CD4-positive, CD25-positive, alpha-beta regulatory T cell (primary cell): ENCODE measurements at regions not wholly inside any gene's neighbourhood (a gene's known extent, or its start where the extent isn't known, plus 50 kb on each side); places are given as distances from the start of the nearest gene placed in this dataset.

ENCODE experiments used
- ATAC-seq, 2 donors: fragments of 150-1000 bp; cut with Tn5 transposase; one replicate each; pipeline ENCODE4 v1.10.0; 2021; ENCODE audit warnings: low read depth in 2 of 2, moderate number of reproducible peaks in 2 of 2, moderate library complexity in 1 of 2
- DNase-seq, 3 donors: peaks; one replicate each; pipeline versions ENCODE4 v3.0.0 to v3.0.0-alpha.2; 2012 to 2022; ENCODE audit warnings: mixed read lengths in 1 of 3
- H3K27ac ChIP-seq: one replicate; pipeline ENCODE4 v1.7.0; 2013; ENCODE audit warnings: mild to moderate bottlenecking, low read length; ENCODE audit not compliant: insufficient read depth, poor library complexity, severe bottlenecking
- H3K27me3 ChIP-seq: one replicate; pipeline ENCODE4 v1.7.0; 2013; ENCODE audit warnings: low read length; ENCODE audit not compliant: control insufficient read depth, insufficient read depth
- H3K36me3 ChIP-seq: one replicate; pipeline ENCODE4 v1.7.0; 2013; ENCODE audit warnings: mild to moderate bottlenecking, low read length, moderate library complexity; ENCODE audit not compliant: control insufficient read depth, insufficient read depth
- H3K4me1 ChIP-seq: 2 replicates; pipeline ENCODE4 v1.7.0; 2013; ENCODE audit warnings: mild to moderate bottlenecking, low read length; ENCODE audit not compliant: insufficient read depth, control insufficient read depth, poor library complexity, severe bottlenecking
- H3K4me3 ChIP-seq: one replicate; pipeline ENCODE4 v1.7.0; 2013; ENCODE audit warnings: low read depth, mild to moderate bottlenecking, low read length, moderate library complexity
- H3K9me3 ChIP-seq, 2 experiments: 1 replicate in 1 of 2; 2 replicates in 1 of 2; pipeline ENCODE4 v1.7.0; 2013; ENCODE audit warnings: low read length in 2 of 2, mild to moderate bottlenecking in 1 of 2, moderate library complexity in 1 of 2; ENCODE audit not compliant: control insufficient read depth in 2 of 2
- H3K27ac Mint-ChIP-seq, 3 donors: one replicate each; pipeline ENCODE4 v1.8.0; 2020 to 2022; ENCODE audit warnings: mild to moderate bottlenecking in 3 of 3, mixed read lengths in 3 of 3, moderate library complexity in 2 of 3
- H3K27me3 Mint-ChIP-seq: one replicate; pipeline ENCODE4 v1.8.0; 2022; ENCODE audit warnings: mild to moderate bottlenecking, mixed read lengths
- H3K36me3 Mint-ChIP-seq: one replicate; pipeline ENCODE4 v1.8.0; 2020; ENCODE audit warnings: mixed read lengths
- H3K4me1 Mint-ChIP-seq, 4 donors: one replicate each; pipeline ENCODE4 v1.8.0; 2020 to 2022; ENCODE audit warnings: mixed read lengths in 4 of 4, mild to moderate bottlenecking in 1 of 4
- H3K4me3 Mint-ChIP-seq, 4 donors: one replicate each; pipeline ENCODE4 v1.8.0; 2020 to 2022; ENCODE audit warnings: mild to moderate bottlenecking in 4 of 4, mixed read lengths in 4 of 4, moderate library complexity in 3 of 4
- H3K9me3 Mint-ChIP-seq, 7 donors: one replicate each; pipeline ENCODE4 v1.8.0; 2020 to 2022; ENCODE audit warnings: mixed read lengths in 7 of 7, mild to moderate bottlenecking in 3 of 7, moderate library complexity in 2 of 7

- Histone ChIP-seq H3K27ac (no peak overlapping the region), H3K36me3 (no peaks in the 10 kb centered on the region), H3K9me3 (no peaks in the 10 kb centered on the region), H3K27me3 (peaks cover under 1% of the 10 kb centered on the region), H3K4me3 (no peak overlapping the region), H3K4me1 (no peaks in the 10 kb centered on the region)
- Mint-ChIP-seq H3K9me3 (peaks cover 0 to 2% (median 0%) of the 10 kb centered on the region in 7 donors), H3K27me3 (peaks cover 9% of the 10 kb centered on the region), H3K36me3 (no peaks in the 10 kb centered on the region), H3K27ac (no peak overlapping the region), H3K4me1 (no peaks in the 10 kb centered on the region), H3K4me3 (no peak overlapping the region)
- DNase-seq: no peak
- ATAC-seq: no peak
Measured at GRCh38 chr18:48488388-48488850, 50.4 kb upstream of the CTIF start.

- Mint-ChIP-seq H3K27me3 (peaks cover 15% of the 10 kb centered on the region), H3K27ac (no peak overlapping the region), H3K4me3 (no peak overlapping the region), H3K36me3 (no peaks in the 10 kb centered on the region), H3K4me1 (no peaks in the 10 kb centered on the region), H3K9me3 (no peaks in the 10 kb centered on the region)
- ATAC-seq (no peak), DNase-seq (no peak)
- H3K36me3 ChIP-seq: no peaks in the 10 kb centered on the region
- no peaks in the 10 kb centered on the region for H3K9me3 ChIP-seq
- no peaks in the 10 kb centered on the region for H3K4me1 ChIP-seq
- no peak overlapping the region for H3K4me3 ChIP-seq
- no peak overlapping the region for H3K27ac ChIP-seq
- H3K27me3 ChIP-seq: no peaks in the 10 kb centered on the region
Measured at GRCh38 chr18:48486754-48487153, 52.1 kb upstream of the CTIF start.

DNA sequence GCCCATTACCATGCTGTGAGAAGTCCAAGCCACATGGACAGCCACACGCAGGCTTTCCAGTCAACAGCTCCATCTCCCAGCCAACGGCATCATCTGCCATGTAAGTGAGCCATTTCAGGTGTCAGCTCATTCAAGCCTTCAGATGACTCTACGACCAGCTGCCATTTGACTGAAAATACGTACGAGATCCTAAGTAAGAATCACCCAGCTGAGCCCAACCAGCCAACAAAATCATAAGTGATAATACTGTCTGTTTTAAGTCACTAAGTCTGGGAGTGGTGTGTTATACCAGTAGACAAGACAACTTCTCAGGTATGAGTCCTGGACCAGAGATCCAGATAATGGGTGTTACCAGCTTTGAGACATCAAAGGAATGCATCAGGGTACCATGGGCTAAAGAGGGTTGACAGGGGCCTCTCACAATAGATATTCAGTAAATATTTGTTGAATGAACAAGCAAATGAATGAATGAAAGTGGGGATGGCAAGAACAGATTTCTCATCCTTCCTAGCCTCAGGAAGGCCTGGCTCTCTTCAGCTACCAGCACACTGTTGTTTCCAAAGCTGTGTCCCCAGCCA, 52.9 kb upstream of the CTIF start:
- Histone ChIP-seq H3K27ac (no peak overlapping the region), H3K27me3 (no peaks in the 10 kb centered on the region), H3K4me3 (no peak overlapping the region), H3K9me3 (no peaks in the 10 kb centered on the region), H3K4me1 (no peaks in the 10 kb centered on the region), H3K36me3 (no peaks in the 10 kb centered on the region)
- ATAC-seq (no peak), DNase-seq (no peak)
- H3K9me3 Mint-ChIP-seq: no peaks in the 10 kb centered on the region
- H3K4me1 Mint-ChIP-seq: no peaks in the 10 kb centered on the region
- H3K27me3 Mint-ChIP-seq: peaks cover 19% of the 10 kb centered on the region
- H3K36me3 Mint-ChIP-seq: no peaks in the 10 kb centered on the region
- H3K27ac Mint-ChIP-seq: no peak overlapping the region
- no peak overlapping the region for H3K4me3 Mint-ChIP-seq

- Histone ChIP-seq H3K4me1 (no peaks in the 10 kb centered on the region), H3K27ac (no peak overlapping the region), H3K36me3 (no peaks in the 10 kb centered on the region), H3K27me3 (peaks cover 5% of the 10 kb centered on the region), H3K9me3 (no peaks in the 10 kb centered on the region), H3K4me3 (no peak overlapping the region)
- Mint-ChIP-seq H3K9me3 (peaks cover 0 to 4% (median 0%) of the 10 kb centered on the region in 7 donors), H3K4me3 (no peak overlapping the region), H3K4me1 (no peaks in the 10 kb centered on the region), H3K27me3 (peaks cover 36% of the 10 kb centered on the region), H3K36me3 (no peaks in the 10 kb centered on the region), H3K27ac (no peak overlapping the region)
- DNase-seq (no peak), ATAC-seq (no peak)
Measured at GRCh38 chr18:48481092-48481491, 57.7 kb upstream of the CTIF start.

- ATAC-seq (no peak), DNase-seq (no peak)
- Histone ChIP-seq H3K27ac (no peak overlapping the region), H3K27me3 (peaks cover 7% of the 10 kb centered on the region), H3K4me3 (no peak overlapping the region), H3K36me3 (no peaks in the 10 kb centered on the region), H3K4me1 (no peaks in the 10 kb centered on the region), H3K9me3 (no peaks in the 10 kb centered on the region)
- Mint-ChIP-seq H3K9me3 (peaks cover 0 to 4% (median 0%) of the 10 kb centered on the region in 7 donors), H3K4me1 (no peaks in the 10 kb centered on the region), H3K27me3 (peaks cover 36% of the 10 kb centered on the region), H3K4me3 (no peak overlapping the region), H3K27ac (no peak overlapping the region), H3K36me3 (no peaks in the 10 kb centered on the region)
Measured at GRCh38 chr18:48479531-48479930, 59.3 kb upstream of the CTIF start.

DNA sequence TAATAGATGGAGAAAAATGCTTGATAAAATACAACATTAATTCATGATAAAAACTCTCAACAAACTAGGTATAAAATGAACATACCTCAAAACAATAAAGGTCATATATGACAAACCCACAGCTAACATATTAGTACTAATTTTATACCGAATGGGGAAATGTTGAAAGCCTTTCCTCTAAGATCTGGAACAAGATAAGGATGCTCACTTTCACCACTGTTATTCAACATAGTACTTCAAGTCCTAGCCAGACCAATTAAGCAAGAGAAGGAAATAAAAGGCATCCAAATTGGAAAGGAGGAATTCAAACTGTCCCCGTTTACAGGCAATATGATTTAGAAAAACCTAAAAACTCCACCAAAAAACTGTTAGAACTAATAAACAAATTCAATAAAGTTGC, 61.5 kb upstream of the CTIF start:
- H3K4me1 ChIP-seq: no peaks in the 10 kb centered on the region
- no peak for DNase-seq
- H3K36me3 Mint-ChIP-seq: no peaks in the 10 kb centered on the region
- ATAC-seq: no peak
- no peak overlapping the region for H3K4me3 ChIP-seq
- H3K27me3 ChIP-seq: peaks cover 9% of the 10 kb centered on the region
- peaks cover 0 to 5% (median 2%) of the 10 kb centered on the region in 7 donors for H3K9me3 Mint-ChIP-seq
- no peaks in the 10 kb centered on the region for H3K9me3 ChIP-seq
- H3K4me1 Mint-ChIP-seq: no peaks in the 10 kb centered on the region
- H3K4me3 Mint-ChIP-seq: no peak overlapping the region
- no peak overlapping the region for H3K27ac ChIP-seq
- H3K27me3 Mint-ChIP-seq: peaks cover 30% of the 10 kb centered on the region
- H3K36me3 ChIP-seq: no peaks in the 10 kb centered on the region
- no peak overlapping the region for H3K27ac Mint-ChIP-seq

DNA sequence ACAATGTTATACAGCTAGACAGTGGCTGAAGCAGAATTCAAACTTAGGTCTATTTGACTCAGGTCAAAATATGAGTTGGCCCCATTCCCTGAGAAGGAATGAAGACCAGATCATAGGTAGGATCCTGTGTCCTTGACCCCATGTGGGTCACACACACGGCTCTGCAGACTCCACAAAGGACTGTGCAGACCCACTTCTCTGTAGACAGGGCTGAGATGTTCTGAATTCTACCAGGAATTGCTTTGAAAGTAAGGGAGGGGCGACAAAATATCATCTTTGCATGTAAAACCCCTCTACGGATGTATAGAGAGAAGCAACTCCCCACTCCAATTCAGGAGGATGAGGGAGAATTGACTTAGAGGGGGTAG, 62.3 kb upstream of the CTIF start:
- Mint-ChIP-seq H3K4me3 (no peak overlapping the region), H3K27ac (no peak overlapping the region), H3K36me3 (no peaks in the 10 kb centered on the region), H3K9me3 (peaks cover 0 to 9% (median 3%) of the 10 kb centered on the region in 7 donors), H3K27me3 (peaks cover 32% of the 10 kb centered on the region), H3K4me1 (no peaks in the 10 kb centered on the region)
- H3K27ac ChIP-seq: no peak overlapping the region
- H3K4me3 ChIP-seq: no peak overlapping the region
- H3K27me3 ChIP-seq: peaks cover 9% of the 10 kb centered on the region
- no peak for DNase-seq
- H3K9me3 ChIP-seq: no peaks in the 10 kb centered on the region
- no peaks in the 10 kb centered on the region for H3K4me1 ChIP-seq
- no peaks in the 10 kb centered on the region for H3K36me3 ChIP-seq
- no peak for ATAC-seq
